MG63 (cell line): ENCODE measurements at regions not wholly inside any gene's neighbourhood (a gene's known extent, or its start where the extent isn't known, plus 50 kb on each side); places are given as distances from the start of the nearest gene placed in this dataset.
"Not testable (repeated sequence)": the region's sequence is repeated elsewhere in the genome, so short reads cannot be mapped to it uniquely, and the experiment has no call there.

Source experiments
- DNase-seq: peaks from one replicate; pipeline ENCODE4 v3.0.0-alpha.2; 2020
- H3K27me3 ChIP-seq: fragments of 250-450 bp; sonication (Bioruptor Pico); 2 replicates; pipeline ENCODE4 v1.5.1; 2020; ENCODE audit warnings: mild to moderate bottlenecking, moderate library complexity
- H3K36me3 ChIP-seq: fragments of 250-450 bp; sonication (Bioruptor Pico); 2 replicates; pipeline ENCODE4 v1.5.1; 2020; ENCODE audit warnings: mild to moderate bottlenecking, moderate library complexity
- H3K4me3 ChIP-seq: fragments of 250-450 bp; sonication (Bioruptor Pico); 2 replicates; pipeline ENCODE4 v1.5.1; 2020; ENCODE audit warnings: mild to moderate bottlenecking, moderate library complexity
- H3K9me3 ChIP-seq: fragments of 250-450 bp; sonication (Bioruptor Pico); 2 replicates; pipeline ENCODE4 v1.5.1; 2020; ENCODE audit warnings: mild to moderate bottlenecking, moderate library complexity

GRCh38 chr17:70678889-70679288, 509.6 kb downstream of the KCNJ2 start:
- H3K4me3 ChIP-seq = no peak overlapping the region
- no peaks in the 10 kb centered on the region for H3K9me3 ChIP-seq
- no peaks in the 10 kb centered on the region for H3K36me3 ChIP-seq

GRCh38 chr17:70683936-70684335, 514.6 kb downstream of the KCNJ2 start:
- no peak overlapping the region for H3K4me3 ChIP-seq
- no peak for DNase-seq
- H3K9me3 ChIP-seq = no peaks in the 10 kb centered on the region
- no peaks in the 10 kb centered on the region for H3K36me3 ChIP-seq
- H3K27me3 ChIP-seq = no peaks in the 10 kb centered on the region; the same call in none of the 2 replicates

More at GRCh38 chr17:70678889-70679288, 509.6 kb downstream of the KCNJ2 start:
- H3K27me3 ChIP-seq = no peaks in the 10 kb centered on the region; the same call in 1 of the 2 replicates
- DNase-seq = no peak

- DNase-seq = no peak
- H3K4me3 ChIP-seq = no peak overlapping the region
- H3K36me3 ChIP-seq = no peaks in the 10 kb centered on the region
- H3K27me3 ChIP-seq = no peaks in the 10 kb centered on the region; the same call in none of the 2 replicates
- no peaks in the 10 kb centered on the region for H3K9me3 ChIP-seq
Measured at GRCh38 chr17:70687421-70687820, 518.1 kb downstream of the KCNJ2 start.

DNA sequence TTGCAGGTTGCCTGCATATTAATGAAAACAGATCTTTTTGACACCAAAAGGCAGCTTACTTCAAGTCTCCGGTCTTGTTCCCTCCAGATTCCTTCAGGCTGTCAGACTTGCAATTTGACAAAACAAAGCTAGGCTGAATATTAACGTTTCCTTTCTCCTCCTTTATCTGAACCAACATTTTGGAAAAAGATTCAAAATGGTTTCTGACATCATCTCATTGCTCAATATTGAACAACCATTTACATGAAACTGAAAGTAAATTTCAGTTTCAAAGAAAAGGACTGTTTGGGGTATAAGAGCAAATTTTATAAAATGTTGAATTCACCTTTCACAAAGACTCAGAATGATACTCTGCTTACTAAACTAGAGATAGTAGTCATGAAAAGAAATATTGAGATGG, 521.8 kb downstream of the KCNJ2 start:
- H3K4me3 ChIP-seq = no peak overlapping the region
- no peak for DNase-seq
- no peaks in the 10 kb centered on the region for H3K36me3 ChIP-seq
- H3K9me3 ChIP-seq = no peaks in the 10 kb centered on the region
- no peaks in the 10 kb centered on the region; the same call in none of the 2 replicates for H3K27me3 ChIP-seq

GRCh38 chr17:70699408-70699807, 530.1 kb downstream of the KCNJ2 start:
- no peak for DNase-seq
- 0 out of 2 replicates have a peak, but pooled peaks cover 3% of the 10 kb centered on the region for H3K27me3 ChIP-seq
- H3K4me3 ChIP-seq = no peak overlapping the region
- H3K9me3 ChIP-seq = no peaks in the 10 kb centered on the region
- no peaks in the 10 kb centered on the region for H3K36me3 ChIP-seq

- H3K27me3 ChIP-seq = peaks cover 6% of the 10 kb centered on the region; the same call in 1 of the 2 replicates
- no peaks in the 10 kb centered on the region for H3K36me3 ChIP-seq
- H3K4me3 ChIP-seq = no peak overlapping the region
- no peak for DNase-seq
- H3K9me3 ChIP-seq = no peaks in the 10 kb centered on the region
Measured at GRCh38 chr17:70702683-70703255, 533.4 kb downstream of the KCNJ2 start.

DNA sequence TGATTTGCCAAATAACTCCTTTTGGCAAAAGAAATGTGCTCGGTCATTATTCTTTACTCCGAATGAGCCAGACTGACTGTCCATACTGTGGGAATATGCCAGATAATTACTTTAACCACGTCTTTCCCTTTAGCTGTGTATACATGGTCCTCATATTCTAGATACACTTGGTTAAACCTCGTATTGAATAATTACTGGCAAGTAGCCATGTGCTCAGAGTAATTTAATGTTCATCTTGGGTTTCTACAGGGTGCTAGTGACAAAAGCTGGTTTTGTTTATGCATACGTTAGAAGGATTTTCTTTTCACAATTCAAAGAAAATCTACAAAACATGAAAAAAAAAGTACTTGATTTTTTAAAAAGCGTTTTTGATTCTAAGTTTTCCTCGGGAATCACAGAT, 540.3 kb downstream of the KCNJ2 start:
- no peaks in the 10 kb centered on the region for H3K9me3 ChIP-seq
- H3K36me3 ChIP-seq = no peaks in the 10 kb centered on the region
- DNase-seq = no peak
- H3K4me3 ChIP-seq = no peak overlapping the region
- H3K27me3 ChIP-seq = peaks cover 2% of the 10 kb centered on the region; the same call in 1 of the 2 replicates

- H3K36me3 ChIP-seq = no peaks in the 10 kb centered on the region
- DNase-seq = no peak
- peaks cover 2% of the 10 kb centered on the region; the same call in 1 of the 2 replicates for H3K27me3 ChIP-seq
- no peak overlapping the region for H3K4me3 ChIP-seq
- H3K9me3 ChIP-seq = no peaks in the 10 kb centered on the region
Measured at GRCh38 chr17:70713694-70714093, 544.4 kb downstream of the KCNJ2 start.

DNA sequence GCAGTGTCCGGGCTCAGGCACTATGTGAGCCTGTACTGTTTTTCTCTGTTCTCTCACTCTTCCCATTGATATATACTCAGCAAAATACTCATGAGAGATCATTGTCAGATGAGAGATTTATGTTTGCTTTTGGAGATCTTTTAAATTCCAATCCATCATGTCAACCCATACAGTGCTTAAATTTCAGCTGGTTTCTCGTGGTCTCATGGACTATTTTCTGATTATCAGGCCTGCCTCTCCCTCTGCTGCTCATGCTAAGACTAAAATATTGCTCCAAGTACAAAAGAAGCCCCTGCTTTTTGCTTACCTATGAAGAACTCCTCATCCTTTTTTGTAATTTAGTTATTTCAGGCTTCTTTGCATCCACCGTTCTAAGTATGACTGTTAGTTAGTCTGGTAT, 547.2 kb downstream of the KCNJ2 start:
- H3K27me3 ChIP-seq = peaks cover 2% of the 10 kb centered on the region; the same call in 1 of the 2 replicates
- no peak overlapping the region for H3K4me3 ChIP-seq

GRCh38 chr17:70717042-70717441, 547.7 kb downstream of the KCNJ2 start:
- Histone ChIP-seq H3K36me3 (no peaks in the 10 kb centered on the region), H3K27me3 (peaks cover 2% of the 10 kb centered on the region; the same call in 1 of the 2 replicates), H3K4me3 (no peak overlapping the region), H3K9me3 (no peaks in the 10 kb centered on the region)
- no peak for DNase-seq

More for the DNA sequence above, 547.2 kb downstream of the KCNJ2 start:
- H3K36me3 ChIP-seq = no peaks in the 10 kb centered on the region
- DNase-seq = no peak
- H3K9me3 ChIP-seq = no peaks in the 10 kb centered on the region

DNA sequence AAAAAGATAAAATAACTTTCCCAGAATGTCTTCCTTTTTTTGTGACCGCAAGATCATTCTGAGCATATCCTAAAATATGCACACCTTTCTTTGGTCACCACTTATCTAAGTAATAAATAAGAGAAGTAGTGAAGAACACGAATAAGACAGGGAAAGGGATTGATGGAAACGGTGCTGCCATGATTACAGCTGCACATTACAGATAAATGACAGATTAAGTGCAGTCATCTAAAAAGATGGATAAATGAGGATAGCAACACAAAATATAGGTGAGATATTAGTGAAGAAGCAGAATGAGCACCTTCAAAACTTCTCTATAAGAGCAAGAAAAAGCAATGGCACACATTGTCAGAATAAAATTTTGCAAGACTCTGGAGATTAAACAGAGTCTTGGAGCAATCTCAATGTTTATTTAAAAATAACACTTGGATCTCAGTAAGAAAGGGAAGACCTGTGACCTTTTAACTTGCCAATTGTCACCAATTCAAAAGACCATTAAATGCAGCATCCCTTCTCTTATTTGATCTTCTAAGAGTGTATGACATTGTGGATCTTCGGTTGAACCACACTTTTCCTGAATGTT, 567.1 kb downstream of the KCNJ2 start:
- peaks cover 23% of the 10 kb centered on the region for H3K27me3 ChIP-seq
- no peak overlapping the region for H3K4me3 ChIP-seq
- H3K36me3 ChIP-seq = no peaks in the 10 kb centered on the region
- no peak for DNase-seq
- H3K9me3 ChIP-seq = no peaks in the 10 kb centered on the region

DNA sequence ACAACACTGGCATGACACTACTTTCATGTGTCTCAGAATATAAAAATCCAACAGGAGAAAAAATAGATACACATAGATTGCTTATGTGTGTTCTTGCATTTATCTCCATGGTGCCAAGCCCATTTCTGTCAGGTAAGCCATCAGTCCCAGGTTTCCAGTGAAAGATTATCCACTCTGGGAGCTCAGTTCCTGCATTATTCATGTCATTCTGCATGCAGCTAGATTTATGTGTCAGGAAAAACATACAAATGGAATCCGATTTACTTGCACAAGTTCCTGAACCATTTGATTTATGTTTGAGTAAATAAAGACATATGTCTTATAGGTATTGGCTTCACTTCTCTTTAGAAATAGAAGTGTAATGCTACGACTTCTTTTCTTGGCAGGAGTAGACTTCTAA, 569.7 kb downstream of the KCNJ2 start:
- DNase-seq = no peak
- Histone ChIP-seq H3K27me3 (peaks cover 23% of the 10 kb centered on the region), H3K4me3 (no peak overlapping the region), H3K36me3 (no peaks in the 10 kb centered on the region), H3K9me3 (no peaks in the 10 kb centered on the region)

- not testable (repeated sequence) for DNase-seq, H3K27me3 ChIP-seq, H3K9me3 ChIP-seq, H3K36me3 ChIP-seq, H3K4me3 ChIP-seq
Measured at GRCh38 chr17:70746574-70746973, 577.2 kb downstream of the KCNJ2 start.

DNA sequence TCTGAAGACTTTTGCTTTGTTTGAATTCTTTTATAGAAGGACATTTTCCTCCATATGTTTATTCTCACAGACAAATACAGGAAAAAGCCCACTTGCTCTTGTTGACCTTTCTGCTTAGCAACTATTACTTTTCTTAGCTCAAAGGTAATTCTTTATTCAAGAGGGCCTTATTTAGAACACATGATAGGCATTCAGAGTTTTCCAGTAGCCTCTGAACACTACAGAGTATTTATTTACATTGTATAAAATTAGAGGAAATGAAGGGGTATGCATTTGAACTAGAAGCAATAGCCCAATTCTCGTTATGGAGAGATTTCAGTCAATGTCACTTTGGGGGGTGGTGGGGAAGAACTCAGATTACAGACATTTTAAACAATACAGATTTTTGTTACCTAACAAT, 581.7 kb downstream of the KCNJ2 start:
- H3K9me3 ChIP-seq = no peaks in the 10 kb centered on the region
- DNase-seq = no peak
- H3K27me3 ChIP-seq = peaks cover 3% of the 10 kb centered on the region
- H3K36me3 ChIP-seq = no peaks in the 10 kb centered on the region
- H3K4me3 ChIP-seq = no peak overlapping the region

DNA sequence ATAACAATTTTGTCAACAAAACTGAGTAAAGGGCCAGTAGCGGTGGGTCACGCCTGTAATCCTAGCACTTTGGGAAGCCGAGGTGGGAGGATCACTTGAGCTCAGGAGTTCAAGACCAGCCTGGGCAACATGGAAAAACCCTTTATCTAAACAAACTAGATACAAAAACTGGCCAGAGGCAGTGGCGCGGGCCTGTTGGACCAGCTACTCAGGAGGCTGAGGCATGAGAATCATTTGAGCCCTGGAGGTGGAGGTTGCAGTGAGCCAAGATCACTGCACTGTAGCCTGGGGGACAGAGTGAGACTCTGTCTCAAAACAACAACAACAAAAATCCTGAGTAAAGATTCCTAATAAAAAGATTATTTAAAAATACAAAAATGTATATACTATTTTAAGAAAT, 583.1 kb downstream of the KCNJ2 start:
- H3K36me3 ChIP-seq, H3K27me3 ChIP-seq, H3K4me3 ChIP-seq, DNase-seq, H3K9me3 ChIP-seq: not testable (repeated sequence)

DNA sequence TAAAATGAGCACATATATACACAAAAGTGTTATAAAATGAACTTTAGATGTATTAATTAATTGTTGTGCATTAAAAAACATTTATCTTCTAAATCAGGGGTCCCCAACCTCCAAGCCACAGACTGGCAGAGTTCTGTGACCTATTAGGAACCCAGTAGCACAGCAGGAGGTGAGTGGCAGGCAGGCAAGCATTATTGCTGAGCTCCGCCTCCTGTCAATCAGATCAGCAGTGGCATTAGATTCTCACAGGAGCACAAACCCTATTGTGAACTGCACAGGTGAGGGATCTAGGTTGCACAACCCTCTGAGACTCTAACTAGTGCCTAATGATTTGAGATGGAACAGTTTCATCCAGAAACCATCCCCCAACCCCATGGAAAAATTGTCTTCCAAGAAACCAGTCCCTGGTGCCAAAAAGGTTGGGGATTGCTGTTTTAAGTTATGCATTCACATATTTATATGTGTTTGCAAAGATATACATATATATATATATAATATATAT, 583.7 kb downstream of the KCNJ2 start:
- H3K36me3 ChIP-seq = no peaks in the 10 kb centered on the region
- H3K27me3 ChIP-seq = no peaks in the 10 kb centered on the region; the same call in 1 of the 2 replicates
- DNase-seq = no peak
- H3K9me3 ChIP-seq = no peaks in the 10 kb centered on the region
- H3K4me3 ChIP-seq = no peak overlapping the region

DNA sequence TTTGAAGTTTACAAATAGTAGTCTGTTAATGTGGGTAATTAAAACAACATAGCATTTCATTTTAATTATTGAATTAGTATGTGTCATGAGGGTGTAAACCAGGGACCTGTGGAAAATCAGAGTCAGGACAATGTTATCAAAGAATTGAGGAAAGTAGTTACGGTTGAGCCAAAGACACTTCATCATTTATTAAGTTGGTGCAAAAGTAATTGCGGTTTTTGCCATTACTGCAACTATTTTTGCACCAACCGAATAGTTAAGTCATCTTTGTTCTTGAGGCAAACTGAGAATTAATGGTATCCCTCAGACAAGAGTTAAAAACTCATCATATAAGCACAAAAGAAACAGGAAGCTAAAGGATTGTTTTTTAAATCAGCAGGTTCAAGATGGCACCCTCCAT, 593.7 kb downstream of the KCNJ2 start:
- DNase-seq = no peak
- H3K36me3 ChIP-seq = no peaks in the 10 kb centered on the region
- H3K9me3 ChIP-seq = no peaks in the 10 kb centered on the region
- no peaks in the 10 kb centered on the region for H3K27me3 ChIP-seq
- no peak overlapping the region for H3K4me3 ChIP-seq

GRCh38 chr17:70767102-70767701, 597.9 kb downstream of the KCNJ2 start:
- no peaks in the 10 kb centered on the region for H3K27me3 ChIP-seq
- no peak for DNase-seq
- H3K36me3 ChIP-seq = no peaks in the 10 kb centered on the region
- no peaks in the 10 kb centered on the region for H3K9me3 ChIP-seq
- no peak overlapping the region for H3K4me3 ChIP-seq
